Liver (tissue), 3 donors: ENCODE measurements at regions not wholly inside any gene's neighbourhood (a gene's known extent, or its start where the extent isn't known, plus 50 kb on each side); places are given as distances from the start of the nearest gene placed in this dataset.
"Not testable (repeated sequence)": the region's sequence is repeated elsewhere in the genome, so short reads cannot be mapped to it uniquely, and the experiment has no call there.

Source experiments
- RAD21 ChIP-seq, 2 donors: IDR thresholded peaks; 2 replicates each; pipeline ENCODE4 v1.6.1; 2016; ENCODE audit warnings: antibody characterized with exemption in 2 of 2, mild to moderate bottlenecking in 2 of 2
- RXRA ChIP-seq, 2 donors: IDR thresholded peaks; 2 replicates each; pipeline ENCODE4 v1.6.1; 2017 to 2018; ENCODE audit warnings: antibody characterized with exemption in 2 of 2, mild to moderate bottlenecking in 1 of 2
- SP1 ChIP-seq: IDR thresholded peaks from 2 replicates; pipeline ENCODE4 v1.6.1; 2018; ENCODE audit warnings: antibody characterized with exemption, mild to moderate bottlenecking
- TAF1 ChIP-seq: conservative IDR thresholded peaks from 2 replicates; pipeline ENCODE4 v1.6.1; 2016; ENCODE audit warnings: antibody characterized with exemption, mild to moderate bottlenecking
- TF ChIP-seq, protein P1 (sequence below): IDR thresholded peaks from 2 replicates; pipeline ENCODE4 v1.6.1; 2016; ENCODE audit warnings: antibody characterized with exemption, mild to moderate bottlenecking
- TF ChIP-seq, protein P2 (sequence below): fragments of 150-350 bp; IDR thresholded peaks from 2 replicates; pipeline ENCODE4 v1.5.1; 2017; ENCODE audit warnings: improper control_type of control experiment, low read depth, low read length; ENCODE audit not compliant: missing input control
- donor health status: healthy.
- donor health status: healthy.

DNA sequence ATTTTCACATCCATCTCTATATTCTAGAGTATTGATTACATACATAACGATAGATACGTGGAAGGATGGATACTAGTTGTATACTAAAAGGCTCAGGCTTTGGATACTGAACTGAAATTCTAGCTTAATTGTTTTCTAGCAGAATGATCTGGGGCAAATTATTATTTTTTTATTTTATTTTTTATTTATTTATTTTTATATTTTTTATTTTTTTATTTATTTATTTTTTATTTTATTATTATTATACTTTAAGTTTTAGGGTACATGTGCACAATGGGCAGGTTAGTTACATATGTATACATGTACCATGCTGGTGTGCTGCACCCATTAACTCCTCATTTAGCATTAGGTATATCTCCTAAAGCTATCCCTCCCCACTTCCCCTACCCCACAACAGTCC lies 432.6 kb upstream of the GRM7 start:
- TF ChIP-seq, protein P1, sequence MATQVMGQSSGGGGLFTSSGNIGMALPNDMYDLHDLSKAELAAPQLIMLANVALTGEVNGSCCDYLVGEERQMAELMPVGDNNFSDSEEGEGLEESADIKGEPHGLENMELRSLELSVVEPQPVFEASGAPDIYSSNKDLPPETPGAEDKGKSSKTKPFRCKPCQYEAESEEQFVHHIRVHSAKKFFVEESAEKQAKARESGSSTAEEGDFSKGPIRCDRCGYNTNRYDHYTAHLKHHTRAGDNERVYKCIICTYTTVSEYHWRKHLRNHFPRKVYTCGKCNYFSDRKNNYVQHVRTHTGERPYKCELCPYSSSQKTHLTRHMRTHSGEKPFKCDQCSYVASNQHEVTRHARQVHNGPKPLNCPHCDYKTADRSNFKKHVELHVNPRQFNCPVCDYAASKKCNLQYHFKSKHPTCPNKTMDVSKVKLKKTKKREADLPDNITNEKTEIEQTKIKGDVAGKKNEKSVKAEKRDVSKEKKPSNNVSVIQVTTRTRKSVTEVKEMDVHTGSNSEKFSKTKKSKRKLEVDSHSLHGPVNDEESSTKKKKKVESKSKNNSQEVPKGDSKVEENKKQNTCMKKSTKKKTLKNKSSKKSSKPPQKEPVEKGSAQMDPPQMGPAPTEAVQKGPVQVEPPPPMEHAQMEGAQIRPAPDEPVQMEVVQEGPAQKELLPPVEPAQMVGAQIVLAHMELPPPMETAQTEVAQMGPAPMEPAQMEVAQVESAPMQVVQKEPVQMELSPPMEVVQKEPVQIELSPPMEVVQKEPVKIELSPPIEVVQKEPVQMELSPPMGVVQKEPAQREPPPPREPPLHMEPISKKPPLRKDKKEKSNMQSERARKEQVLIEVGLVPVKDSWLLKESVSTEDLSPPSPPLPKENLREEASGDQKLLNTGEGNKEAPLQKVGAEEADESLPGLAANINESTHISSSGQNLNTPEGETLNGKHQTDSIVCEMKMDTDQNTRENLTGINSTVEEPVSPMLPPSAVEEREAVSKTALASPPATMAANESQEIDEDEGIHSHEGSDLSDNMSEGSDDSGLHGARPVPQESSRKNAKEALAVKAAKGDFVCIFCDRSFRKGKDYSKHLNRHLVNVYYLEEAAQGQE = not testable (repeated sequence)
- TF ChIP-seq, protein P2, sequence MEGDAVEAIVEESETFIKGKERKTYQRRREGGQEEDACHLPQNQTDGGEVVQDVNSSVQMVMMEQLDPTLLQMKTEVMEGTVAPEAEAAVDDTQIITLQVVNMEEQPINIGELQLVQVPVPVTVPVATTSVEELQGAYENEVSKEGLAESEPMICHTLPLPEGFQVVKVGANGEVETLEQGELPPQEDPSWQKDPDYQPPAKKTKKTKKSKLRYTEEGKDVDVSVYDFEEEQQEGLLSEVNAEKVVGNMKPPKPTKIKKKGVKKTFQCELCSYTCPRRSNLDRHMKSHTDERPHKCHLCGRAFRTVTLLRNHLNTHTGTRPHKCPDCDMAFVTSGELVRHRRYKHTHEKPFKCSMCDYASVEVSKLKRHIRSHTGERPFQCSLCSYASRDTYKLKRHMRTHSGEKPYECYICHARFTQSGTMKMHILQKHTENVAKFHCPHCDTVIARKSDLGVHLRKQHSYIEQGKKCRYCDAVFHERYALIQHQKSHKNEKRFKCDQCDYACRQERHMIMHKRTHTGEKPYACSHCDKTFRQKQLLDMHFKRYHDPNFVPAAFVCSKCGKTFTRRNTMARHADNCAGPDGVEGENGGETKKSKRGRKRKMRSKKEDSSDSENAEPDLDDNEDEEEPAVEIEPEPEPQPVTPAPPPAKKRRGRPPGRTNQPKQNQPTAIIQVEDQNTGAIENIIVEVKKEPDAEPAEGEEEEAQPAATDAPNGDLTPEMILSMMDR = not testable (repeated sequence)
- TF ChIP-seq RAD21 (IDR thresholded peaks at IDR 0.05); TAF1; RXRA (IDR thresholded peaks at IDR 0.05); SP1: not testable (repeated sequence)
